H1 (cell line): ENCODE measurements at regions not wholly inside any gene's neighbourhood (a gene's known extent, or its start where the extent isn't known, plus 50 kb on each side); places are given as distances from the start of the nearest gene placed in this dataset.

Experiments used
- CTCF ChIA-PET: fragments of 300-600 bp; sonication (Branson Sonifier 250); formaldehyde crosslinking; loops from one replicate; lab custom pipeline; 2021; ENCODE audit not compliant: partially characterized antibody; lab: Charles Lee
- POLR2A ChIA-PET: fragments of 300-600 bp; sonication (Branson Sonifier 250); formaldehyde crosslinking; loops from one replicate; lab custom pipeline; 2021; ENCODE audit warnings: inconsistent platforms; ENCODE audit not compliant: partially characterized antibody; lab: Charles Lee
- DNase-seq, 2 experiments: peaks; one replicate each; pipeline versions ENCODE4 v3.0.0 to v3.0.0-alpha.2; 2010 to 2022; ENCODE audit warnings: low spot score in 2 of 2, low read depth in 1 of 2, mixed read lengths in 1 of 2
- FAIRE-seq: peaks from 2 replicates; lab custom pipeline; 2011; peaks lifted over from hg19 to GRCh38; lab: Jason Lieb, UNC
- H2AFZ ChIP-seq: 2 replicates; pipeline ENCODE4 v1.8.1; 2012; ENCODE audit warnings: low read length, inconsistent platforms
- H2AK5ac ChIP-seq: 2 replicates; pipeline ENCODE4 v1.6.1; 2013; ENCODE audit warnings: low read depth, low read length
- H2BK120ac ChIP-seq: replicated peaks from 2 replicates; pipeline ENCODE3; 2013; ENCODE audit warnings: low read depth, low read length, inconsistent platforms
- H2BK12ac ChIP-seq: 2 replicates; pipeline ENCODE4 v1.6.1; 2013; ENCODE audit warnings: low read depth, low read length
- H2BK15ac ChIP-seq: 2 replicates; pipeline ENCODE4 v1.6.1; 2013; ENCODE audit warnings: low read length
- H2BK20ac ChIP-seq: 2 replicates; pipeline ENCODE4 v1.6.1; 2013; ENCODE audit warnings: low read length
- H2BK5ac ChIP-seq: 2 replicates; pipeline ENCODE4 v1.6.1; 2013; ENCODE audit warnings: low read depth, low read length
- H3K14ac ChIP-seq: 2 replicates; pipeline ENCODE4 v1.6.1; 2013; ENCODE audit warnings: inconsistent platforms; ENCODE audit not compliant: insufficient read length
- H3K18ac ChIP-seq: 2 replicates; pipeline ENCODE4 v1.6.1; 2013; ENCODE audit warnings: low read length; ENCODE audit errors: extremely low read depth
- H3K23ac ChIP-seq: 2 replicates; pipeline ENCODE4 v1.6.1; 2013; ENCODE audit warnings: inconsistent platforms; ENCODE audit not compliant: insufficient read length
- H3K23me2 ChIP-seq: 2 replicates; pipeline ENCODE4 v1.6.1; 2013; ENCODE audit warnings: low read depth, low read length
- H3K27ac ChIP-seq: 2 replicates; pipeline ENCODE4 v1.6.1; 2011; ENCODE audit warnings: low read depth, low read length, inconsistent platforms
- H3K27me3 ChIP-seq, 4 experiments: replicated peaks in 1 of 4; 1 replicate in 1 of 4; 2 replicates in 3 of 4; pipeline versions ENCODE4 v1.6.1 to v1.8.1; 2011 to 2013; ENCODE audit warnings: low read length in 3 of 4, mild to moderate bottlenecking in 3 of 4, inconsistent platforms in 2 of 4, mixed read lengths in 2 of 4, moderate library complexity in 1 of 4; ENCODE audit not compliant: control insufficient read depth in 3 of 4, insufficient read depth in 3 of 4; ENCODE audit errors: extremely low read depth in 1 of 4
- H3K36me3 ChIP-seq, 4 experiments: 2 replicates each; pipeline versions ENCODE4 v1.6.1 to v1.8.1; 2011 to 2013; ENCODE audit warnings: mild to moderate bottlenecking in 4 of 4, low read length in 3 of 4, moderate library complexity in 2 of 4, control low read depth in 1 of 4, inconsistent platforms in 1 of 4; ENCODE audit not compliant: insufficient read depth in 4 of 4, control insufficient read depth in 2 of 4
- H3K4ac ChIP-seq: replicated peaks from 2 replicates; pipeline ENCODE3; 2013; ENCODE audit warnings: low read length, low read depth, mixed read lengths, inconsistent platforms; ENCODE audit not compliant: insufficient read length
- H3K4me1 ChIP-seq, 4 experiments: replicated peaks in 1 of 4; 1 replicate in 1 of 4; 2 replicates in 3 of 4; pipeline versions ENCODE4 v1.6.1 to v1.8.1; 2011 to 2013; ENCODE audit warnings: low read length in 3 of 4, inconsistent platforms in 2 of 4, mixed read lengths in 1 of 4; ENCODE audit not compliant: insufficient read depth in 4 of 4, control insufficient read depth in 3 of 4
- H3K4me2 ChIP-seq, 2 experiments: 2 replicates each; pipeline versions ENCODE4 v1.6.1 to v1.8.1; 2011 to 2013; ENCODE audit warnings: low read depth in 2 of 2, low read length in 2 of 2, control low read depth in 1 of 2, inconsistent platforms in 1 of 2, mild to moderate bottlenecking in 1 of 2; ENCODE audit not compliant: insufficient read depth in 1 of 2
- H3K4me3 ChIP-seq, 4 experiments: fragments of 200-600, 300-600 bp in 1 of 4; sonication (generic), shearing (Covaris generic), sonication (Bioruptor Twin) in 1 of 4; 2 replicates each; pipeline versions ENCODE4 v1.5.1 to v1.8.1; 2011 to 2016; ENCODE audit warnings: low read length in 4 of 4, low read depth in 3 of 4, control low read depth in 2 of 4, inconsistent platforms in 2 of 4, mild to moderate bottlenecking in 2 of 4, mixed read lengths in 1 of 4, moderate library complexity in 1 of 4; ENCODE audit not compliant: insufficient read depth in 2 of 4; ENCODE audit errors: extremely low read depth in 1 of 4
- H3K56ac ChIP-seq: replicated peaks from 2 replicates; pipeline ENCODE3; 2013; ENCODE audit warnings: low read depth, mild to moderate bottlenecking, mixed read lengths, low read length, inconsistent platforms; ENCODE audit not compliant: insufficient read length
- H3K79me1 ChIP-seq: 2 replicates; pipeline ENCODE4 v1.6.1; 2013; ENCODE audit warnings: low read depth, low read length, control low read depth
- H3K79me2 ChIP-seq, 2 experiments: 2 replicates each; pipeline versions ENCODE4 v1.6.1 to v1.8.1; 2012 to 2013; ENCODE audit warnings: low read length in 2 of 2, mild to moderate bottlenecking in 2 of 2, inconsistent platforms in 1 of 2; ENCODE audit not compliant: insufficient read depth in 2 of 2, control insufficient read depth in 1 of 2
- H3K9ac ChIP-seq, 4 experiments: replicated peaks in 1 of 4; 1 replicate in 1 of 4; 2 replicates in 3 of 4; pipeline versions ENCODE4 v1.6.1 to v1.8.1; 2011 to 2013; ENCODE audit warnings: low read depth in 3 of 4, low read length in 3 of 4, control low read depth in 2 of 4, mild to moderate bottlenecking in 2 of 4, moderate library complexity in 2 of 4, inconsistent platforms in 1 of 4; ENCODE audit errors: extremely low read depth in 1 of 4
- H3K9me3 ChIP-seq, 2 experiments: 2 replicates each; pipeline versions ENCODE4 v1.6.1 to v1.8.1; 2012 to 2013; ENCODE audit warnings: mild to moderate bottlenecking in 2 of 2, moderate library complexity in 2 of 2, control low read depth in 1 of 2, inconsistent platforms in 1 of 2, low read depth in 1 of 2, low read length in 1 of 2, mixed read lengths in 1 of 2; ENCODE audit not compliant: insufficient read depth in 2 of 2
- H4K20me1 ChIP-seq, 2 experiments: replicated peaks in 1 of 2; 2 replicates each; pipeline versions ENCODE3 to v1.8.1; 2011 to 2013; ENCODE audit warnings: inconsistent platforms in 2 of 2, low read length in 2 of 2, mild to moderate bottlenecking in 1 of 2; ENCODE audit not compliant: insufficient read depth in 2 of 2, control insufficient read depth in 1 of 2
- H4K5ac ChIP-seq: 2 replicates; pipeline ENCODE4 v1.6.1; 2013; ENCODE audit warnings: low read length, low read depth, mixed read lengths, inconsistent platforms; ENCODE audit not compliant: insufficient read length
- H4K8ac ChIP-seq: 2 replicates; pipeline ENCODE4 v1.8.0; 2013; ENCODE audit warnings: mild to moderate bottlenecking, moderate library complexity, low read length, inconsistent platforms; ENCODE audit not compliant: insufficient read depth; ENCODE audit errors: extremely low read depth
- H4K91ac ChIP-seq: replicated peaks from 2 replicates; pipeline ENCODE3; 2013; ENCODE audit warnings: low read length, mixed read lengths, inconsistent platforms; ENCODE audit not compliant: insufficient read length
- BRCA1 ChIP-seq: IDR thresholded peaks from 2 replicates; pipeline ENCODE4 v1.6.1; 2012; ENCODE audit warnings: low read depth, low read length, improper control_type of control experiment
- CHD1 ChIP-seq: IDR thresholded peaks from 2 replicates; pipeline ENCODE4 v1.6.1; 2012; ENCODE audit warnings: low read depth, low read length, improper control_type of control experiment
- CHD2 ChIP-seq: IDR thresholded peaks from 2 replicates; pipeline ENCODE4 v1.6.1; 2012; ENCODE audit warnings: low read length, improper control_type of control experiment
- CREB1 ChIP-seq: IDR thresholded peaks from 2 replicates; pipeline ENCODE4 v1.6.1; 2012; ENCODE audit warnings: inconsistent platforms
- E2F6 ChIP-seq: IDR thresholded peaks from 2 replicates; pipeline ENCODE4 v1.6.1; 2012; ENCODE audit warnings: inconsistent platforms
- EP300 ChIP-seq, 2 experiments: IDR thresholded peaks; 1 replicate in 1 of 2; 2 replicates in 1 of 2; pipeline ENCODE4 v1.6.1; 2011 to 2012; ENCODE audit warnings: low read depth in 2 of 2, low read length in 2 of 2, mild to moderate bottlenecking in 2 of 2, borderline replicate concordance in 1 of 2, inconsistent platforms in 1 of 2, moderate library complexity in 1 of 2
- FOSL1 ChIP-seq: IDR thresholded peaks from 2 replicates; pipeline ENCODE4 v1.6.1; 2011; ENCODE audit warnings: mild to moderate bottlenecking, low read depth, low read length, moderate library complexity; ENCODE audit not compliant: insufficient read depth
- GTF2F1 ChIP-seq: IDR thresholded peaks from 2 replicates; pipeline ENCODE4 v1.6.1; 2012; ENCODE audit warnings: low read depth, low read length, improper control_type of control experiment, borderline replicate concordance
- KDM5A ChIP-seq: fragments of 200-600 bp; IDR thresholded peaks from 2 replicates; pipeline ENCODE4 v1.7.1; 2012; ENCODE audit warnings: mild to moderate bottlenecking, low read length, inconsistent platforms, mixed read lengths
- POLR2AphosphoS5 ChIP-seq: IDR thresholded peaks from 2 replicates; pipeline ENCODE4 v1.6.1; 2011; ENCODE audit warnings: low read depth, low read length
- RBBP5 ChIP-seq: IDR thresholded peaks from 2 replicates; pipeline ENCODE4 v1.7.1; 2012; ENCODE audit warnings: low read depth, mild to moderate bottlenecking, inconsistent platforms, low read length, moderate library complexity, borderline replicate concordance
- SAP30 ChIP-seq: fragments of 300-600 bp; sonication (generic); IDR thresholded peaks from 2 replicates; pipeline ENCODE4 v1.7.1; 2012; ENCODE audit warnings: low read length, moderate library complexity, mild to moderate bottlenecking, inconsistent platforms; ENCODE audit not compliant: insufficient read depth, insufficient replicate concordance
- SIRT6 ChIP-seq: IDR thresholded peaks from one replicate; pipeline ENCODE4 v1.7.1; 2012; ENCODE audit warnings: low read length, inconsistent platforms
- SUZ12 ChIP-seq: fragments of 200-600 bp; sonication (generic); IDR thresholded peaks from 2 replicates; pipeline ENCODE4 v1.6.1; 2012; ENCODE audit warnings: mild to moderate bottlenecking, inconsistent platforms, low read length, moderate library complexity, mixed read lengths
- WGBS, 2 experiments: shearing (Covaris generic) in 1 of 2; methylation state at CpG; one replicate each; pipeline versions ENCODE4 v1.1.6 to v1.1.7; 2013 to 2015; ENCODE audit warnings: low lambda C conversion rate in 2 of 2, mixed read lengths in 2 of 2, inconsistent platforms in 1 of 2, low coverage in 1 of 2, missing lambda C conversion rate in 1 of 2; ENCODE audit not compliant: insufficient replicate concordance in 2 of 2, insufficient coverage in 1 of 2, insufficient read length in 1 of 2; ENCODE audit errors: extremely low coverage in 1 of 2, missing lambda C conversion rate in 1 of 2; 5-methylcytosine and 5-hydroxymethylcytosine counted together

- Histone ChIP-seq H2BK15ac (no peak overlapping the region), H3K4me2 (no peak overlapping the region), H4K91ac (no peak overlapping the region), H3K36me3 (no peaks in the 10 kb centered on the region), H2AFZ (no peak overlapping the region), H2AK5ac (no peak overlapping the region), H2BK120ac (no peak overlapping the region), H3K23me2 (no peaks in the 10 kb centered on the region), H4K8ac (no peak overlapping the region), H3K4me1 (no peaks in the 10 kb centered on the region; a peak in 1 of 7 replicates), H2BK12ac (no peak overlapping the region), H3K27me3 (no peaks in the 10 kb centered on the region), H3K4ac (no peak overlapping the region), H4K5ac (no peak overlapping the region), H3K27ac (no peak overlapping the region), H3K14ac (no peak overlapping the region), H4K20me1 (no peaks in the 10 kb centered on the region), H3K9me3 (no peaks in the 10 kb centered on the region), H2BK5ac (no peak overlapping the region), H3K79me2 (no peaks in the 10 kb centered on the region), H3K79me1 (no peaks in the 10 kb centered on the region), H3K56ac (no peak overlapping the region), H2BK20ac (no peak overlapping the region), H3K18ac (no peak overlapping the region), H3K4me3 (no peak overlapping the region), H3K23ac (no peak overlapping the region), H3K9ac (no peak overlapping the region)
- 89% methylated on average over 2 of the region's 2 CpGs; no CpG with 5 or more reads in 1 of the 2 experiments for WGBS, 2 experiments
- FAIRE-seq (no peak), DNase-seq (no peak)
- CTCF ChIA-PET: interaction anchor here (0.7 to 1.6 kb wide), 3 partner anchors 20 to 61 kb away, joined by 3 to 5 read pairs (median 4); no protein-coding TSS in a partner anchor
- POLR2A ChIA-PET: no interaction called here
- TF ChIP-seq KDM5A (no peak), E2F6 (no peak), SAP30 (no peak), BRCA1 (no peak), GTF2F1 (no peak), SIRT6 (no peak), RBBP5 (no peak), CREB1 (no peak), CHD2 (no peak), POLR2AphosphoS5 (no peak), CHD1 (no peak), FOSL1 (no peak), EP300 (IDR thresholded peaks at IDR 0.05; ENCODE audit: borderline replicate concordance in 1 of 2, low read depth in 2 of 2, low read length in 2 of 2) (no peak), SUZ12 (no peak)
Measured at GRCh38 chr14:43479596-43480195, 1027.4 kb downstream of the FSCB start.
